Type B pancreatic cell (in vitro differentiated cells): ENCODE measurements at regions not wholly inside any gene's neighbourhood (a gene's known extent, or its start where the extent isn't known, plus 50 kb on each side); places are given as distances from the start of the nearest gene placed in this dataset.
A peak's percentile ranks its signal among the peaks of the same experiment; 100 is the strongest.

Source experiments
- DNase-seq: peaks from one replicate; pipeline ENCODE4 v3.0.0; 2021; ENCODE audit warnings: mixed read lengths; ENCODE audit not compliant: unreplicated experiment; ENCODE audit errors: extremely low spot score
- H3K27ac Mint-ChIP-seq: 2 replicates; pipeline ENCODE4 v1.8.0; 2021; ENCODE audit warnings: mild to moderate bottlenecking, mixed read lengths
- H3K27me3 Mint-ChIP-seq: 2 replicates; pipeline ENCODE4 v1.8.0; 2021; ENCODE audit warnings: mixed read lengths
- H3K36me3 Mint-ChIP-seq: 2 replicates; pipeline ENCODE4 v1.8.0; 2021; ENCODE audit warnings: mixed read lengths
- H3K4me1 Mint-ChIP-seq: one replicate; pipeline ENCODE4 v1.8.0; 2021; ENCODE audit warnings: mixed read lengths; ENCODE audit not compliant: unreplicated experiment
- H3K4me3 Mint-ChIP-seq: 2 replicates; pipeline ENCODE4 v1.8.0; 2021; ENCODE audit warnings: mild to moderate bottlenecking, mixed read lengths
- H3K9me3 Mint-ChIP-seq: 2 replicates; pipeline ENCODE4 v1.8.0; 2021; ENCODE audit warnings: mixed read lengths
- TF ChIP-seq, protein P1 (sequence below): fragments of 200-600 bp; sonication (generic); conservative IDR thresholded peaks from 2 replicates; pipeline ENCODE4 v1.5.0; 2021; ENCODE audit warnings: antibody characterized with exemption, mild to moderate bottlenecking

DNA sequence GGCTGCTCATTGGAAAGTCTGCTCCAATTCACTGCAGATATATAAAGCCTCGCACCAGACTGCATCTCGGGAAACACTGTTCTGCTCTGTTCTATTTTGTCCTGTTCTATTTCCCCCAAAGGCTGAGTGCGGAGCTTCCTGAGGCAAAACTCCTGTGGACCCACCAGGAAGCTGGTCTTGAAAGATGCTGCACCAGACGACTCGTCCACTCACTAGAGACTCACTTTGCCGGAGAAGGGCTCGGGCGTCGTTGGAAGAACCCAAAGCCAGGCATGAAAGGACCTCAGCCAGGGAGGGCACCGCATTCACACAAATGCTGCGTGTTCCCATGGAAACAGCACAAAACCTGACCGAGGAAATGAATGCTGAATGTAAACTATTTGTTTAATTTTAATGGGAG is 331.2 kb upstream of the SFSWAP start:
- H3K27me3 Mint-ChIP-seq: peaks cover 20% of the 10 kb centered on the region
- H3K4me3 Mint-ChIP-seq: no peak overlapping the region
- no peaks in the 10 kb centered on the region for H3K9me3 Mint-ChIP-seq
- no peak for DNase-seq
- TF ChIP-seq, protein P1, sequence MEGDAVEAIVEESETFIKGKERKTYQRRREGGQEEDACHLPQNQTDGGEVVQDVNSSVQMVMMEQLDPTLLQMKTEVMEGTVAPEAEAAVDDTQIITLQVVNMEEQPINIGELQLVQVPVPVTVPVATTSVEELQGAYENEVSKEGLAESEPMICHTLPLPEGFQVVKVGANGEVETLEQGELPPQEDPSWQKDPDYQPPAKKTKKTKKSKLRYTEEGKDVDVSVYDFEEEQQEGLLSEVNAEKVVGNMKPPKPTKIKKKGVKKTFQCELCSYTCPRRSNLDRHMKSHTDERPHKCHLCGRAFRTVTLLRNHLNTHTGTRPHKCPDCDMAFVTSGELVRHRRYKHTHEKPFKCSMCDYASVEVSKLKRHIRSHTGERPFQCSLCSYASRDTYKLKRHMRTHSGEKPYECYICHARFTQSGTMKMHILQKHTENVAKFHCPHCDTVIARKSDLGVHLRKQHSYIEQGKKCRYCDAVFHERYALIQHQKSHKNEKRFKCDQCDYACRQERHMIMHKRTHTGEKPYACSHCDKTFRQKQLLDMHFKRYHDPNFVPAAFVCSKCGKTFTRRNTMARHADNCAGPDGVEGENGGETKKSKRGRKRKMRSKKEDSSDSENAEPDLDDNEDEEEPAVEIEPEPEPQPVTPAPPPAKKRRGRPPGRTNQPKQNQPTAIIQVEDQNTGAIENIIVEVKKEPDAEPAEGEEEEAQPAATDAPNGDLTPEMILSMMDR: no peak
- H3K27ac Mint-ChIP-seq: peak overlapping the region; percentile 16
- H3K36me3 Mint-ChIP-seq: no peaks in the 10 kb centered on the region
- H3K4me1 Mint-ChIP-seq: peaks cover 12% of the 10 kb centered on the region

DNA sequence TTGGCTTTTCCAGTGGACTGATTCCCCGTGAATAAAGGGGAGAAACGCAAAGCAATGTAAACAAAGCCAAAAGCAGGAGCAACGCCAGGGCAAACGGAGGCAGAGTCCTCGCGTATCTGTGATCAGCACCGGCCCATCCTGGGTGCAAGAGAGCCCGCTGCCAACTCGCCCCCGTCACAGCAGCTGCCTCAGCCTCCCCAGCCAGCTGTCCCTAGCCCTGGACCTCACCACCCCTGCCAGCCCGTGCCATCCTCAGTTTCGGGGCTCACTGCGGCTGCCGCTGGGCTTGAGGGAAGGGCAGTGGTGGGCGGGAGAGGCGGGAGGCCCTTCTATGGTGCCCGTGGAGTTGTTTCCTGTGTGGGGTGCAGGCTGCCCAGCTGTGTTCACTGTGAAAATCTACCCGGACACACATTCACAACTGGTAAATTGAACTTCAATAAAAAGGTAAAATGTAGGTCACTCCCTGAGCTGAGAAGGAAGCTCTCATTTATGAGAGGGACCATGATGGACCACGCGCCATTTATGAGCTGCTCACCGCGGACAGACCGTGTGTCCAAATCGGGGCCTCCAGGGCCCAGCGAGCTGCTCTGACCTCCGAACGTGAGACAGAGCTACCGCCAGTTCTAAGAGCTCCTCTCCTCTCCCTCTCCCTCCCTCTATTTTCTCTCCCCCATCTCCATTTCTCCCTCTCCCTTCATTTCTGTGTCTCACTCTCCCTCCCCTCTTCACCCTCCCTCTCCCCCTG is 330.5 kb upstream of the SFSWAP start:
- no peak for DNase-seq
- TF ChIP-seq, protein P1: no peak
- Mint-ChIP-seq H3K4me3 (no peak overlapping the region), H3K27ac (no peak overlapping the region), H3K9me3 (no peaks in the 10 kb centered on the region), H3K27me3 (peaks cover 18% of the 10 kb centered on the region), H3K36me3 (no peaks in the 10 kb centered on the region), H3K4me1 (peaks cover 12% of the 10 kb centered on the region)

DNA sequence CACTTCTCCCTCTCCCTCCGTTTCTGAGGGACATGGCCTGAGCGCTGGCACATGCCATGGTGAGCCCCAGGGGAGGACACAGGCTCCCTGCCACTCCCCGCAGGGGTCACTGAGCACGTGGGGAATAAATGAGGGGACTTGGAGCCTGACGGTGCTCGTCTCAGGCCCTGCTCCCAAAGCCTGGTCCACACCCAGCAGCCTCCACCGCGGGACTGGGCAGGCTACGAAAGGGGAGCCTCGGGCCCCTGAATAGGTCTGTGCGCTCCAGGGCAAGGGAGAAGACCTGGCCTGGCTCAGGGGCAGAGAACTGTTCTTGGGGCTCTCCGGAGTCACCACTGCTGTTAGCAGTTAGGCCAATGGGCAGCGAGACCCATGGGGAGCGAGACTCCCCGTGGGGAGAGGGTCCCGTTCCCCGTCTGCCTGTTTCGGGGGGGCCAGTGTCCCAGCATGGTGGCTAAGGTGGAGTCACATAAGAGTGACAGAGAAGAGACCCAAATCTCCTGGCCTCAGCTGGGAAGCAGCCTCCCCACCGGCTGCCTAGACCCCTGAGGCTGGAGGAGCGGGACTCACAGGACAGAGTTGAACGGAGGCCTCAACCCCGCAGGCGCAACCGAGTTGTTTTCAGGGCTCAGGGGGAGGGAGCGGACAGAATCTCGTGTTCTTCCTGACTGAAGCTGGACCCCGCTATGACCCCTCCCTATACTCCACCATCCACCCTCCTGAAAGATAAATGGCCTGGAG is 329.8 kb upstream of the SFSWAP start:
- no peaks in the 10 kb centered on the region for H3K9me3 Mint-ChIP-seq
- H3K36me3 Mint-ChIP-seq: no peaks in the 10 kb centered on the region
- H3K4me1 Mint-ChIP-seq: peaks cover 12% of the 10 kb centered on the region
- H3K4me3 Mint-ChIP-seq: no peak overlapping the region
- H3K27ac Mint-ChIP-seq: no peak overlapping the region
- peaks cover 18% of the 10 kb centered on the region for H3K27me3 Mint-ChIP-seq
- no peak for DNase-seq
- TF ChIP-seq, protein P1: no peak

DNA sequence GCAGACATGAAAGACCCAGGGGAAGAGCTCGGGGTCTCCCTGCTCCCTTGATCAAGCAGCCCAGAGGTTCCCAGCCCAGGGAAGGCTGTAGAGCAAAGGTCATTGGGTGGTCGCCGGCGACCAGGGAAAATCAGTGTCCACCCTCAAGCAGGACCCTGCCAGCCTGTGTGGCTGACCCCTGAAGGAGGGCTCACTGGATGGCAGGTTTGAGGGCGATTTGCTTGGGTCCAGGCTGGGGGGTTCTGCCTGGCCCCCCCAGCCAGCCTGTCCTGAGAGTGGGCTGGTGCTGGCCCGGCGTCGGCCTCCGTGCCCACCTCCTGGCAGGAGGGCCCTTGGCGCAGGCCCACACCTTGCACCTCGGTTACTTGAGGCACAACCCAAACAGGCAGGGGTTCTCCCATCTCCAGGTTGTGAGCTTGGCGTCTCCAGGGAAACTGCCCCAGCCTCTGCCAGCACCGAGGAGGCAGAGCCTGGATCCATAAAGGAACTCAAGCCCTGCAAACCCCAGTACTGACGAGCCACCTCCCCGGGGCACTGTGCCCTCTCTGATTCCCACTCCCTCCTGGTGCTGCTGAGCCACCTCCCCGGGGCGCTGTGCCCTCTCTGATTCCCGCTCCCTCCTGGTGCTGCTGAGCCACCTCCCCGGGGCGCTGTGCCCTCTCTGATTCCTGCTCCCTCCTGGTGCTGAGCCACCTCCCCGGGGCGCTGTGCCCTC is 329.0 kb upstream of the SFSWAP start:
- H3K27me3 Mint-ChIP-seq: peaks cover 18% of the 10 kb centered on the region
- H3K4me3 Mint-ChIP-seq: no peak overlapping the region
- H3K4me1 Mint-ChIP-seq: peaks cover 12% of the 10 kb centered on the region
- no peak overlapping the region for H3K27ac Mint-ChIP-seq
- no peak for DNase-seq
- H3K9me3 Mint-ChIP-seq: no peaks in the 10 kb centered on the region
- TF ChIP-seq, protein P1: no peak
- H3K36me3 Mint-ChIP-seq: no peaks in the 10 kb centered on the region

DNA sequence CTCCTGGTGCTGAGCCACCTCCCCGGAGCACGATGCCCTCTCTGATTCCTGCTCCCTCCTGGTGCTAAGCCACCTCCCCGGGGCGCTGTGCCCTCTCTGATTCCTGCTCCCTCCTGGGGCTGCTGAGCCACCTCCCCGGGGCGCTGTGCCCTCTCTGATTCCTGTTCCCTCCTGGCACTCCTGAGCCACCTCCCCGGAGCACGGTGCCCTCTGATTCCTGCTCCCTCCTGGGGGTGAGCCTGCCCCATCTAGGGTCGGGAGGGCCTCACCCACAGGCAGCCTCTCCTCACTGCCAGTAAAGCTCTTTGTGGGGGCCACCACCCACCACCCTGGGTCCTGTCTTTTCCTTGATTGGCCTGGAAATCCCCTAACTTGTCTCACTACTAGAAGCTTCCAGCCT is 327.6 kb upstream of the SFSWAP start:
- Mint-ChIP-seq H3K27me3 (peaks cover 18% of the 10 kb centered on the region), H3K27ac (no peak overlapping the region), H3K4me3 (no peak overlapping the region), H3K36me3 (no peaks in the 10 kb centered on the region), H3K9me3 (no peaks in the 10 kb centered on the region), H3K4me1 (peaks cover 7% of the 10 kb centered on the region)
- no peak for DNase-seq
- TF ChIP-seq, protein P1: no peak
